Retinal pigment epithelial cell (primary cell): ENCODE measurements at regions not wholly inside any gene's neighbourhood (a gene's known extent, or its start where the extent isn't known, plus 50 kb on each side); places are given as distances from the start of the nearest gene placed in this dataset.
"Not testable (repeated sequence)": the region's sequence is repeated elsewhere in the genome, so short reads cannot be mapped to it uniquely, and the experiment has no call there.

Experiments
- DNase-seq: peaks from one replicate; pipeline ENCODE4 v3.0.0-alpha.2; 2010; ENCODE audit warnings: low read depth
- H3K4me3 ChIP-seq: 2 replicates; pipeline ENCODE4 v1.5.1; 2011; ENCODE audit warnings: mild to moderate bottlenecking, low read length, control low read depth, moderate library complexity
- CTCF ChIP-seq: conservative IDR thresholded peaks from 2 replicates; pipeline ENCODE4 v1.5.1; 2011; ENCODE audit warnings: low read depth, low read length, control low read depth, inconsistent platforms

- no peak for DNase-seq
- no peak overlapping the region for H3K4me3 ChIP-seq
- TF ChIP-seq CTCF = no peak
These were observed 650.7 kb upstream of the GRID2 start for GRCh38 chr4:91653067-91653466.

GRCh38 chr4:91681091-91681490 is 622.7 kb upstream of the GRID2 start:
- no peak for DNase-seq
- TF ChIP-seq CTCF = no peak
- no peak overlapping the region for H3K4me3 ChIP-seq

GRCh38 chr4:91681544-91681943 is 622.2 kb upstream of the GRID2 start:
- no peak overlapping the region for H3K4me3 ChIP-seq
- no peak for TF ChIP-seq CTCF
- DNase-seq = peak; percentile 23

- DNase-seq = no peak
- TF ChIP-seq CTCF = no peak
- no peak overlapping the region for H3K4me3 ChIP-seq
These were observed 618.8 kb upstream of the GRID2 start for GRCh38 chr4:91684955-91685354.

- no peak for DNase-seq
- TF ChIP-seq CTCF = no peak
- no peak overlapping the region for H3K4me3 ChIP-seq
These were observed 615.4 kb upstream of the GRID2 start for GRCh38 chr4:91688413-91688812.

- not testable (repeated sequence) for DNase-seq, H3K4me3 ChIP-seq
These were observed 604.1 kb upstream of the GRID2 start for GRCh38 chr4:91699691-91700090.

- no peak for DNase-seq
- TF ChIP-seq CTCF = no peak
These were observed 573.9 kb upstream of the GRID2 start for GRCh38 chr4:91729851-91730250.

GRCh38 chr4:91734682-91735081 is 569.1 kb upstream of the GRID2 start:
- no peak for DNase-seq
- H3K4me3 ChIP-seq = no peak overlapping the region
- peak; percentile 40 for TF ChIP-seq CTCF

More at GRCh38 chr4:91729851-91730250, 573.9 kb upstream of the GRID2 start:
- no peak overlapping the region for H3K4me3 ChIP-seq

- H3K4me3 ChIP-seq, DNase-seq: not testable (repeated sequence)
These were observed 564.9 kb upstream of the GRID2 start for GRCh38 chr4:91738831-91739230.
